Esophagus squamous epithelium (tissue), 4 donors: ENCODE measurements at regions not wholly inside any gene's neighbourhood (a gene's known extent, or its start where the extent isn't known, plus 50 kb on each side); places are given as distances from the start of the nearest gene placed in this dataset.

Experiments used
- POLR2A ChIP-seq, 4 donors: fragments of 450-650 bp; IDR thresholded peaks; one replicate each; pipeline ENCODE4 v1.6.1; 2017; ENCODE audit warnings: antibody characterized with exemption in 4 of 4, mild to moderate bottlenecking in 4 of 4, moderate library complexity in 3 of 4
- TF ChIP-seq, protein P1 (sequence below), 6 experiments: fragments of 450-650 bp in 4 of 6; fragments of 200-600 bp in 2 of 6; sonication (generic) in 2 of 6; IDR thresholded peaks; one replicate each; pipeline ENCODE4 v1.5.1; 2016 to 2019; ENCODE audit warnings: antibody characterized with exemption in 6 of 6, mild to moderate bottlenecking in 4 of 6, moderate library complexity in 4 of 6

DNA sequence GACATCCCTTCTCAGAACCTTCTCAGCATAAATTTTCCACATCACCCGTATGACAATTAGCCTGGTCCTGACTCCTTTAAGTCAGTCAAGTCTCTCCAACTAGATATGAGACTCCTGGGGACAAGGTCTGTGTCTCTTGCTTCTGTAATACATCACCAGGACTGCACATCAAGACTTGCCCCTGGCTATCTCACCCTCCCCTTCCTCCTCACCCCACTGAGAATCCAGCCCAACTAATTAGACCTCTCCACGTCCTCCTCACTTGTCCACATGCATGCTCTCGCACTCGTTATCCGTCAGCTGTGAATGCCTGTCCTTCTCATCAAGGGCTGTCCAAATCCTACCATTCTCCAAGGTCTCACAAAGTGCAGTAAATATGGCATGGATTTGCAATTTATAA is 542.8 kb downstream of the PTPRU start:
- TF ChIP-seq POLR2A (IDR thresholded peaks at IDR 0.05): no peak
- TF ChIP-seq, protein P1, sequence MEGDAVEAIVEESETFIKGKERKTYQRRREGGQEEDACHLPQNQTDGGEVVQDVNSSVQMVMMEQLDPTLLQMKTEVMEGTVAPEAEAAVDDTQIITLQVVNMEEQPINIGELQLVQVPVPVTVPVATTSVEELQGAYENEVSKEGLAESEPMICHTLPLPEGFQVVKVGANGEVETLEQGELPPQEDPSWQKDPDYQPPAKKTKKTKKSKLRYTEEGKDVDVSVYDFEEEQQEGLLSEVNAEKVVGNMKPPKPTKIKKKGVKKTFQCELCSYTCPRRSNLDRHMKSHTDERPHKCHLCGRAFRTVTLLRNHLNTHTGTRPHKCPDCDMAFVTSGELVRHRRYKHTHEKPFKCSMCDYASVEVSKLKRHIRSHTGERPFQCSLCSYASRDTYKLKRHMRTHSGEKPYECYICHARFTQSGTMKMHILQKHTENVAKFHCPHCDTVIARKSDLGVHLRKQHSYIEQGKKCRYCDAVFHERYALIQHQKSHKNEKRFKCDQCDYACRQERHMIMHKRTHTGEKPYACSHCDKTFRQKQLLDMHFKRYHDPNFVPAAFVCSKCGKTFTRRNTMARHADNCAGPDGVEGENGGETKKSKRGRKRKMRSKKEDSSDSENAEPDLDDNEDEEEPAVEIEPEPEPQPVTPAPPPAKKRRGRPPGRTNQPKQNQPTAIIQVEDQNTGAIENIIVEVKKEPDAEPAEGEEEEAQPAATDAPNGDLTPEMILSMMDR (IDR thresholded peaks at IDR 0.05): no peak
